ENCODE measurements at regions not wholly inside any gene's neighbourhood (a gene's known extent, or its start where the extent isn't known, plus 50 kb on each side); places are given as distances from the start of the nearest gene placed in this dataset.

- no peak for DNase-seq
Measured at GRCh38 chr10:3363311-3364045, 190.9 kb upstream of the PITRM1 start.

- no peak for DNase-seq
Measured at GRCh38 chr10:3362394-3362793, 189.8 kb upstream of the PITRM1 start.

GRCh38 chr10:3361640-3362039 is 189.1 kb upstream of the PITRM1 start:
- DNase-seq = no peak

GRCh38 chr10:3357737-3358136 is 185.2 kb upstream of the PITRM1 start:
- DNase-seq = no peak

GRCh38 chr10:3355536-3355935 is 183.0 kb upstream of the PITRM1 start:
- no peak for DNase-seq

- DNase-seq = no peak
Measured at GRCh38 chr10:3354174-3354900, 181.8 kb upstream of the PITRM1 start.

- no peak for DNase-seq
Measured at GRCh38 chr10:3353235-3353634, 180.7 kb upstream of the PITRM1 start.

GRCh38 chr10:3350617-3351258 is 178.2 kb upstream of the PITRM1 start:
- no peak for DNase-seq

GRCh38 chr10:3350205-3350604 is 177.6 kb upstream of the PITRM1 start:
- DNase-seq = no peak

GRCh38 chr10:3348564-3348963 is 176.0 kb upstream of the PITRM1 start:
- no peak for DNase-seq

- DNase-seq = no peak
Measured at GRCh38 chr10:3347413-3348182, 175.0 kb upstream of the PITRM1 start.

- no peak for DNase-seq
Measured at GRCh38 chr10:3346851-3347250, 174.3 kb upstream of the PITRM1 start.

GRCh38 chr10:3342771-3343170 is 170.2 kb upstream of the PITRM1 start:
- no peak for DNase-seq

- DNase-seq = no peak
Measured at GRCh38 chr10:3340127-3340730, 167.6 kb upstream of the PITRM1 start.

GRCh38 chr10:3339531-3339950 is 167.0 kb upstream of the PITRM1 start:
- DNase-seq = no peak

- DNase-seq = no peak
Measured at GRCh38 chr10:3339121-3339520, 166.5 kb upstream of the PITRM1 start.

- DNase-seq = no peak
Measured at GRCh38 chr10:3337741-3338140, 165.2 kb upstream of the PITRM1 start.

GRCh38 chr10:3336673-3337293 is 164.2 kb upstream of the PITRM1 start:
- no peak for DNase-seq

- DNase-seq = no peak
Measured at GRCh38 chr10:3333426-3333825, 160.8 kb upstream of the PITRM1 start.

GRCh38 chr10:3331690-3332230 is 159.2 kb upstream of the PITRM1 start:
- no peak for DNase-seq

- no peak for DNase-seq
Measured at GRCh38 chr10:3331187-3331586, 158.6 kb upstream of the PITRM1 start.

GRCh38 chr10:3330663-3331062 is 158.1 kb upstream of the PITRM1 start:
- no peak for DNase-seq
